Mesendoderm (in vitro differentiated cells): ENCODE measurements at regions not wholly inside any gene's neighbourhood (a gene's known extent, or its start where the extent isn't known, plus 50 kb on each side); places are given as distances from the start of the nearest gene placed in this dataset.
"Not testable (repeated sequence)": the region's sequence is repeated elsewhere in the genome, so short reads cannot be mapped to it uniquely, and the experiment has no call there.

Experiments used
- DNase-seq: peaks from one replicate; pipeline ENCODE4 v3.0.0; 2013
- H2AK5ac ChIP-seq: 2 replicates; pipeline ENCODE4 v1.6.1; 2013; ENCODE audit warnings: low read length, inconsistent platforms
- H2BK120ac ChIP-seq: 2 replicates; pipeline ENCODE4 v1.6.1; 2013; ENCODE audit warnings: low read depth, mild to moderate bottlenecking, low read length, moderate library complexity, mixed read lengths
- H2BK15ac ChIP-seq: replicated peaks from 2 replicates; pipeline ENCODE4 v1.6.1; 2013; ENCODE audit warnings: low read depth, mild to moderate bottlenecking, moderate library complexity
- H2BK5ac ChIP-seq: 2 replicates; pipeline ENCODE4 v1.6.1; 2013; ENCODE audit warnings: low read length, inconsistent platforms
- H3K18ac ChIP-seq: 2 replicates; pipeline ENCODE4 v1.6.1; 2013; ENCODE audit warnings: mild to moderate bottlenecking, low read length, mixed read lengths
- H3K23ac ChIP-seq: one replicate; pipeline ENCODE4 v1.6.1; 2013; ENCODE audit warnings: low read length
- H3K27ac ChIP-seq: 2 replicates; pipeline ENCODE4 v1.5.1; 2013; ENCODE audit warnings: low read depth, mild to moderate bottlenecking, inconsistent platforms, low read length, moderate library complexity
- H3K27me3 ChIP-seq: 2 replicates; pipeline ENCODE4 v1.6.1; 2013; ENCODE audit warnings: low read length, control low read depth, mild to moderate bottlenecking, inconsistent platforms; ENCODE audit not compliant: insufficient read depth, poor library complexity
- H3K36me3 ChIP-seq: 2 replicates; pipeline ENCODE4 v1.6.1; 2013; ENCODE audit warnings: low read length, inconsistent platforms; ENCODE audit not compliant: control insufficient read depth, insufficient read depth
- H3K4ac ChIP-seq: one replicate; pipeline ENCODE4 v1.6.1; 2013; ENCODE audit warnings: low read depth, mild to moderate bottlenecking, low read length, moderate library complexity
- H3K4me1 ChIP-seq: 2 replicates; pipeline ENCODE4 v1.6.1; 2013; ENCODE audit warnings: low read depth, low read length, inconsistent platforms; ENCODE audit not compliant: control insufficient read depth
- H3K4me2 ChIP-seq: 2 replicates; pipeline ENCODE4 v1.6.1; 2013; ENCODE audit warnings: low read length
- H3K4me3 ChIP-seq: 2 replicates; pipeline ENCODE4 v1.5.1; 2013; ENCODE audit warnings: mild to moderate bottlenecking, low read length
- H3K56ac ChIP-seq: one replicate; pipeline ENCODE4 v1.6.1; 2013; ENCODE audit warnings: low read length
- H3K79me1 ChIP-seq: 2 replicates; pipeline ENCODE4 v1.6.1; 2013; ENCODE audit warnings: low read length, inconsistent platforms
- H3K79me2 ChIP-seq: 2 replicates; pipeline ENCODE4 v1.6.1; 2013; ENCODE audit warnings: mild to moderate bottlenecking, low read length; ENCODE audit not compliant: control insufficient read depth, insufficient read depth
- H3K9ac ChIP-seq: 2 replicates; pipeline ENCODE4 v1.6.1; 2013; ENCODE audit warnings: low read length, inconsistent platforms
- H4K5ac ChIP-seq: one replicate; pipeline ENCODE4 v1.6.1; 2013; ENCODE audit warnings: low read length
- H4K8ac ChIP-seq: one replicate; pipeline ENCODE4 v1.6.1; 2013; ENCODE audit warnings: low read depth, mild to moderate bottlenecking, control low read depth, low read length, moderate library complexity
- WGBS: extraction: QIAGEN DNeasy Blood & Tissue Kit; methylation state at CpG from one replicate; pipeline ENCODE4 v1.1.7; 2013; ENCODE audit warnings: low lambda C conversion rate, missing lambda C conversion rate; ENCODE audit not compliant: insufficient coverage; ENCODE audit errors: extremely low coverage; 5-methylcytosine and 5-hydroxymethylcytosine counted together

- DNase-seq = no peak
- no CpG with 5 or more reads among the region's 3 CpGs for WGBS
- H3K27me3 ChIP-seq = no peaks in the 10 kb centered on the region
- no peak overlapping the region for H3K18ac ChIP-seq
- no peak overlapping the region for H3K27ac ChIP-seq
- no peak overlapping the region for H3K23ac ChIP-seq
- H3K36me3 ChIP-seq = no peaks in the 10 kb centered on the region
- H3K4me2 ChIP-seq = no peak overlapping the region
- H3K9ac ChIP-seq = no peak overlapping the region
- H3K4me1 ChIP-seq = no peaks in the 10 kb centered on the region
- H2BK120ac ChIP-seq = no peak overlapping the region
- no peak overlapping the region for H3K4me3 ChIP-seq
- H3K79me2 ChIP-seq = no peaks in the 10 kb centered on the region
- H3K56ac ChIP-seq = no peak overlapping the region
- H4K8ac ChIP-seq = no peak overlapping the region
- H2BK15ac ChIP-seq = no peak overlapping the region
- H3K4ac ChIP-seq = no peak overlapping the region
- no peak overlapping the region for H2BK5ac ChIP-seq
- no peak overlapping the region for H2AK5ac ChIP-seq
- H3K79me1 ChIP-seq = no peaks in the 10 kb centered on the region
- H4K5ac ChIP-seq = no peak overlapping the region
These were observed 104.1 kb upstream of the NIPBL start for GRCh38 chr5:36772276-36773140.

GRCh38 chr5:36777105-36777757 is 99.3 kb upstream of the NIPBL start:
- no peak overlapping the region for H2AK5ac ChIP-seq
- no peaks in the 10 kb centered on the region for H3K27me3 ChIP-seq
- H3K4me2 ChIP-seq = no peak overlapping the region
- no peak overlapping the region for H2BK15ac ChIP-seq
- WGBS = no CpG with 5 or more reads among the region's 5 CpGs
- H3K18ac ChIP-seq = no peak overlapping the region
- H3K36me3 ChIP-seq = no peaks in the 10 kb centered on the region
- no peaks in the 10 kb centered on the region for H3K79me1 ChIP-seq
- no peak overlapping the region for H3K4me3 ChIP-seq
- no peaks in the 10 kb centered on the region for H3K79me2 ChIP-seq
- no peak overlapping the region for H4K5ac ChIP-seq
- H3K56ac ChIP-seq = no peak overlapping the region
- no peak overlapping the region for H2BK5ac ChIP-seq
- no peak overlapping the region for H4K8ac ChIP-seq
- H3K4ac ChIP-seq = no peak overlapping the region
- H3K9ac ChIP-seq = no peak overlapping the region
- H2BK120ac ChIP-seq = no peak overlapping the region
- H3K4me1 ChIP-seq = no peaks in the 10 kb centered on the region
- peak; percentile 80 for DNase-seq
- no peak overlapping the region for H3K23ac ChIP-seq
- H3K27ac ChIP-seq = no peak overlapping the region

GRCh38 chr5:36778336-36778735 is 98.2 kb upstream of the NIPBL start:
- Histone ChIP-seq H2AK5ac (no peak overlapping the region), H3K56ac (no peak overlapping the region), H4K8ac (no peak overlapping the region), H3K4me3 (no peak overlapping the region), H3K27ac (no peak overlapping the region), H2BK120ac (no peak overlapping the region), H3K36me3 (no peaks in the 10 kb centered on the region), H3K4ac (no peak overlapping the region), H2BK15ac (no peak overlapping the region), H3K4me1 (no peaks in the 10 kb centered on the region), H3K9ac (no peak overlapping the region), H3K18ac (no peak overlapping the region), H3K23ac (no peak overlapping the region), H3K79me2 (no peaks in the 10 kb centered on the region), H3K27me3 (no peaks in the 10 kb centered on the region), H3K79me1 (no peaks in the 10 kb centered on the region), H4K5ac (no peak overlapping the region), H2BK5ac (no peak overlapping the region), H3K4me2 (no peak overlapping the region)
- DNase-seq = no peak

- H2BK5ac ChIP-seq, H3K36me3 ChIP-seq, DNase-seq, H2BK120ac ChIP-seq, H3K23ac ChIP-seq, H2AK5ac ChIP-seq, H4K5ac ChIP-seq, H3K4me3 ChIP-seq, H2BK15ac ChIP-seq, H3K18ac ChIP-seq, H3K27me3 ChIP-seq, H3K56ac ChIP-seq, H3K9ac ChIP-seq, H4K8ac ChIP-seq, H3K79me2 ChIP-seq, H3K4me1 ChIP-seq, H3K27ac ChIP-seq, H3K4ac ChIP-seq, H3K79me1 ChIP-seq, H3K4me2 ChIP-seq: not testable (repeated sequence)
- no CpG with 5 or more reads among the region's 26 CpGs for WGBS
These were observed 94.0 kb upstream of the NIPBL start for GRCh38 chr5:36782612-36783011.

- H3K18ac ChIP-seq = no peak overlapping the region
- no peaks in the 10 kb centered on the region for H3K79me2 ChIP-seq
- DNase-seq = no peak
- H3K56ac ChIP-seq = no peak overlapping the region
- no peak overlapping the region for H2BK15ac ChIP-seq
- no CpG with 5 or more reads among the region's 1 CpG for WGBS
- no peak overlapping the region for H4K5ac ChIP-seq
- H3K27ac ChIP-seq = no peak overlapping the region
- H2BK5ac ChIP-seq = no peak overlapping the region
- H3K4ac ChIP-seq = no peak overlapping the region
- no peaks in the 10 kb centered on the region for H3K79me1 ChIP-seq
- no peak overlapping the region for H3K9ac ChIP-seq
- no peak overlapping the region for H3K4me3 ChIP-seq
- no peak overlapping the region for H2BK120ac ChIP-seq
- no peaks in the 10 kb centered on the region for H3K36me3 ChIP-seq
- no peak overlapping the region for H3K4me2 ChIP-seq
- H3K23ac ChIP-seq = no peak overlapping the region
- no peaks in the 10 kb centered on the region for H3K27me3 ChIP-seq
- no peak overlapping the region for H4K8ac ChIP-seq
- no peaks in the 10 kb centered on the region for H3K4me1 ChIP-seq
- H2AK5ac ChIP-seq = no peak overlapping the region
These were observed 90.0 kb upstream of the NIPBL start for GRCh38 chr5:36786448-36787012.
